Neural progenitor cell (in vitro differentiated cells): ENCODE measurements at regions not wholly inside any gene's neighbourhood (a gene's known extent, or its start where the extent isn't known, plus 50 kb on each side); places are given as distances from the start of the nearest gene placed in this dataset.

Experiments
- CTCF ChIP-seq: fragments of 200-600 bp; sonication (generic); IDR thresholded peaks from 2 replicates; pipeline ENCODE4 v1.5.1; 2017; ENCODE audit warnings: antibody characterized with exemption, mild to moderate bottlenecking
- EZH2 ChIP-seq: fragments of 200-600 bp; sonication (generic); IDR thresholded peaks from 2 replicates; pipeline ENCODE4 v1.6.1; 2017; ENCODE audit warnings: antibody characterized with exemption, mild to moderate bottlenecking, moderate library complexity
- EZH2phosphoT487 ChIP-seq: fragments of 200-600 bp; sonication (generic); IDR thresholded peaks from 2 replicates; pipeline ENCODE4 v1.6.1; 2017; ENCODE audit warnings: antibody characterized with exemption

- no peak for TF ChIP-seq CTCF
- no peak for TF ChIP-seq EZH2phosphoT487
- TF ChIP-seq EZH2, result no peak
These were observed 601.2 kb upstream of the GNPDA2 start for GRCh38 chr4:45327544-45327943.
